Liver (tissue), 3 donors: ENCODE measurements at regions not wholly inside any gene's neighbourhood (a gene's known extent, or its start where the extent isn't known, plus 50 kb on each side); places are given as distances from the start of the nearest gene placed in this dataset.

Experiments
- CTCF ChIP-seq: fragments of 150-350 bp; IDR thresholded peaks from 2 replicates; pipeline ENCODE4 v1.5.1; 2017; ENCODE audit warnings: improper control_type of control experiment, low read depth, low read length; ENCODE audit not compliant: missing input control
- FOXA1 ChIP-seq: IDR thresholded peaks from 2 replicates; pipeline ENCODE4 v1.6.1; 2016; ENCODE audit warnings: antibody characterized with exemption
- JUND ChIP-seq, 2 donors: IDR thresholded peaks; 2 replicates each; pipeline ENCODE4 v1.6.1; 2016; ENCODE audit warnings: antibody characterized with exemption in 2 of 2
- MAX ChIP-seq: IDR thresholded peaks from 2 replicates; pipeline ENCODE4 v1.6.1; 2016; ENCODE audit warnings: antibody characterized with exemption
- RAD21 ChIP-seq, 2 donors: IDR thresholded peaks; 2 replicates each; pipeline ENCODE4 v1.6.1; 2016; ENCODE audit warnings: antibody characterized with exemption in 2 of 2, mild to moderate bottlenecking in 2 of 2
- REST ChIP-seq: IDR thresholded peaks from 2 replicates; pipeline ENCODE4 v1.6.1; 2016; ENCODE audit warnings: antibody characterized with exemption, mild to moderate bottlenecking
- TAF1 ChIP-seq: conservative IDR thresholded peaks from 2 replicates; pipeline ENCODE4 v1.6.1; 2016; ENCODE audit warnings: antibody characterized with exemption, mild to moderate bottlenecking
- YY1 ChIP-seq: IDR thresholded peaks from 2 replicates; pipeline ENCODE4 v1.6.1; 2016; ENCODE audit warnings: antibody characterized with exemption, mild to moderate bottlenecking
- donor health status: healthy.
- donor health status: healthy.

DNA sequence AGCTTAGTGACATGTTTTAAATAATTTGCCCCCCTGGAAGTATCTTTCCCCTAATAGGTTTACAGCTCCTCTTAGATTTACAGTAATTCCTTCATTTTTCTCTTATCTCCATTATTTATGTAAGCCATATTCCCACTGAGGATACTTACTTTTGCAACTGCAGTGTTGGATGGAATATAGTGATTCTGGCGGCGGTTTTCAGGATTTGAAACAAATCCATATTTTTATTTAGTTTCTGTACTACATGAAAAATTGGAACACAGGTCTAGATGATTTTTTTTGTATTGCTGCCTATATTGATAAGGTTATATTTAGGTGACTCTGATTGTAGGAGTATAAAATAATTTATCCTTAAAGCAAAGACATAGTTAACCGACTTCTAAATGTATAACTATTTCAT is 391.6 kb upstream of the SUCLG2 start:
- no peak for TF ChIP-seq CTCF
- no peak for TF ChIP-seq JUND (IDR thresholded peaks at IDR 0.05)
- TF ChIP-seq MAX, result no peak
- no peak for TF ChIP-seq YY1
- no peak for TF ChIP-seq FOXA1
- no peak for TF ChIP-seq REST
- no peak for TF ChIP-seq TAF1
- no peak for TF ChIP-seq RAD21 (IDR thresholded peaks at IDR 0.05)
